ENCODE measurements at regions not wholly inside any gene's neighbourhood (a gene's known extent, or its start where the extent isn't known, plus 50 kb on each side); places are given as distances from the start of the nearest gene placed in this dataset.

GRCh38 chr2:15010346-15010745 is 377.8 kb downstream of the LRATD1 start:
- H3K27me3 Mint-ChIP-seq: no peaks in the 10 kb centered on the region
- no peaks in the 10 kb centered on the region for H3K27me3 ChIP-seq (replicated peaks in 1 of 4; ENCODE audit: control extremely low read depth in 1 of 4, control insufficient read depth in 3 of 4, insufficient read depth in 4 of 4, low read length in 3 of 4)
- CTCF ChIA-PET: no interaction called here
- ATAC-seq (ENCODE audit: low read depth): no peak
- no peak for DNase-seq
- no peak overlapping the region for H3K4me3 Mint-ChIP-seq
- WGBS (ENCODE audit: insufficient coverage): no CpG with 5 or more reads among the region's 1 CpG
- intact Hi-C loops (cut with micrococcal nuclease): no loop called here
- H3K4me1 Mint-ChIP-seq: no peaks in the 10 kb centered on the region
- no peak overlapping the region for H2AFZ ChIP-seq (ENCODE audit: insufficient read depth, low read depth, low read length, poor library complexity, severe bottlenecking)
- POLR2A ChIA-PET: no interaction called here
- H3K4me3 ChIP-seq (ENCODE audit: control extremely low read depth in 1 of 5, extremely low read depth in 1 of 5, insufficient read depth in 1 of 5, low read depth in 2 of 5, low read length in 4 of 5): no peak overlapping the region
- no peaks in the 10 kb centered on the region for H3K4me1 ChIP-seq (ENCODE audit: control insufficient read depth in 2 of 2, insufficient read depth in 2 of 2, low read length in 2 of 2)
- no peaks in the 10 kb centered on the region for H4K20me1 ChIP-seq (ENCODE audit: control insufficient read depth, insufficient read depth, low read length, poor library complexity, severe bottlenecking)
- no peak overlapping the region for H3K9ac ChIP-seq (ENCODE audit: low read length)
- H3K9me3 Mint-ChIP-seq (ENCODE audit: insufficient read depth): peaks cover 4% of the 10 kb centered on the region
- peaks cover 0 to 11% (median 1%) of the 10 kb centered on the region in 3 donors for H3K9me3 ChIP-seq (ENCODE audit: control extremely low read depth in 1 of 3, control insufficient read depth in 2 of 3, insufficient read depth in 1 of 3, low read length in 2 of 3)
- H3K27ac ChIP-seq (ENCODE audit: low read length in 2 of 2): no peak overlapping the region
- H3K79me2 ChIP-seq (ENCODE audit: control insufficient read depth, insufficient read depth, low read length): no peaks in the 10 kb centered on the region
- no peak overlapping the region for H3K4me2 ChIP-seq (replicated peaks; ENCODE audit: low read depth, low read length, poor library complexity, severe bottlenecking)
- TF ChIP-seq EZH2 (IDR thresholded peaks at IDR 0.05; ENCODE audit: borderline replicate concordance, insufficient read depth, low read depth, low read length, poor library complexity, severe bottlenecking): no peak
- TF ChIP-seq CTCF (IDR thresholded peaks at IDR 0.05): no peak
- no peaks in the 10 kb centered on the region for H3K36me3 ChIP-seq (replicated peaks in 1 of 2; ENCODE audit: control extremely low read depth in 1 of 2, control insufficient read depth in 1 of 2, extremely low read depth in 1 of 2, insufficient read depth in 2 of 2, low read length in 1 of 2)
- H3K27ac Mint-ChIP-seq: no peak overlapping the region

- ChIA-PET POLR2A (no interaction called here), CTCF (no interaction called here)
- Histone ChIP-seq H3K27me3 (replicated peaks in 1 of 4; ENCODE audit: control extremely low read depth in 1 of 4, control insufficient read depth in 3 of 4, insufficient read depth in 4 of 4, low read length in 3 of 4) (no peaks in the 10 kb centered on the region), H3K9me3 (ENCODE audit: control extremely low read depth in 1 of 3, control insufficient read depth in 2 of 3, insufficient read depth in 1 of 3, low read length in 2 of 3) (peaks cover 0 to 1% (median 0%) of the 10 kb centered on the region in 3 donors), H3K27ac (ENCODE audit: low read length in 2 of 2) (no peak overlapping the region), H4K20me1 (ENCODE audit: control insufficient read depth, insufficient read depth, low read length, poor library complexity, severe bottlenecking) (no peaks in the 10 kb centered on the region), H3K4me1 (ENCODE audit: control insufficient read depth in 2 of 2, insufficient read depth in 2 of 2, low read length in 2 of 2) (no peaks in the 10 kb centered on the region), H3K36me3 (replicated peaks in 1 of 2; ENCODE audit: control extremely low read depth in 1 of 2, control insufficient read depth in 1 of 2, extremely low read depth in 1 of 2, insufficient read depth in 2 of 2, low read length in 1 of 2) (no peaks in the 10 kb centered on the region), H3K79me2 (ENCODE audit: control insufficient read depth, insufficient read depth, low read length) (no peaks in the 10 kb centered on the region), H3K4me2 (replicated peaks; ENCODE audit: low read depth, low read length, poor library complexity, severe bottlenecking) (no peak overlapping the region), H3K4me3 (ENCODE audit: control extremely low read depth in 1 of 5, extremely low read depth in 1 of 5, insufficient read depth in 1 of 5, low read depth in 2 of 5, low read length in 4 of 5) (no peak overlapping the region), H2AFZ (ENCODE audit: insufficient read depth, low read depth, low read length, poor library complexity, severe bottlenecking) (no peak overlapping the region), H3K9ac (ENCODE audit: low read length) (no peak overlapping the region)
- no peak for DNase-seq
- Mint-ChIP-seq H3K27me3 (no peaks in the 10 kb centered on the region), H3K27ac (no peak overlapping the region), H3K4me3 (no peak overlapping the region), H3K4me1 (no peaks in the 10 kb centered on the region), H3K9me3 (ENCODE audit: insufficient read depth) (no peaks in the 10 kb centered on the region)
- no CpG with 5 or more reads among the region's 1 CpG for WGBS (ENCODE audit: insufficient coverage)
- intact Hi-C loops (cut with micrococcal nuclease): no loop called here
- no peak for ATAC-seq (ENCODE audit: low read depth)
- TF ChIP-seq EZH2 (IDR thresholded peaks at IDR 0.05; ENCODE audit: borderline replicate concordance, insufficient read depth, low read depth, low read length, poor library complexity, severe bottlenecking) (no peak), CTCF (IDR thresholded peaks at IDR 0.05) (no peak)
Measured at GRCh38 chr2:15018814-15019213, 386.3 kb downstream of the LRATD1 start.

Data from B cell (primary cell).